ENCODE measurements at regions not wholly inside any gene's neighbourhood (a gene's known extent, or its start where the extent isn't known, plus 50 kb on each side); places are given as distances from the start of the nearest gene placed in this dataset.

DNA sequence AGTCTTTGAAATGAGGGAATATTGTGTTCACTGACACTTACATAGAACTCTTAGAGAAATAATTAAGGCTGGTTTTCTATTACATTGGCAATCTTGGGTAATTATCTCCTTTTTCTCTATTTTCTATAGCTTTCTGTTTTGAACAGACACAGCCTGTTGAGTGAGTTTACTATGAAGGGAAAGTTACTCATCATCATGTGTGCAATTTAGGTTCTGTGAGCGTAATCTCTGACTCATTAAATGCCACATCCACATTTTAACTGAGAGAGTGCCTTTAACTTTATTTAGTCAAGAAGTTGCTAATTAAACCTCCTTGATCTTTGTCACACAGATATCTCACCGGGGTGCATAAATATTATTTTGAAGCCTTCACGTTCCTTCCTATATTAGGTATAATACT lies 174.0 kb upstream of the SLC8A1 start:
- TF ChIP-seq, protein P1, sequence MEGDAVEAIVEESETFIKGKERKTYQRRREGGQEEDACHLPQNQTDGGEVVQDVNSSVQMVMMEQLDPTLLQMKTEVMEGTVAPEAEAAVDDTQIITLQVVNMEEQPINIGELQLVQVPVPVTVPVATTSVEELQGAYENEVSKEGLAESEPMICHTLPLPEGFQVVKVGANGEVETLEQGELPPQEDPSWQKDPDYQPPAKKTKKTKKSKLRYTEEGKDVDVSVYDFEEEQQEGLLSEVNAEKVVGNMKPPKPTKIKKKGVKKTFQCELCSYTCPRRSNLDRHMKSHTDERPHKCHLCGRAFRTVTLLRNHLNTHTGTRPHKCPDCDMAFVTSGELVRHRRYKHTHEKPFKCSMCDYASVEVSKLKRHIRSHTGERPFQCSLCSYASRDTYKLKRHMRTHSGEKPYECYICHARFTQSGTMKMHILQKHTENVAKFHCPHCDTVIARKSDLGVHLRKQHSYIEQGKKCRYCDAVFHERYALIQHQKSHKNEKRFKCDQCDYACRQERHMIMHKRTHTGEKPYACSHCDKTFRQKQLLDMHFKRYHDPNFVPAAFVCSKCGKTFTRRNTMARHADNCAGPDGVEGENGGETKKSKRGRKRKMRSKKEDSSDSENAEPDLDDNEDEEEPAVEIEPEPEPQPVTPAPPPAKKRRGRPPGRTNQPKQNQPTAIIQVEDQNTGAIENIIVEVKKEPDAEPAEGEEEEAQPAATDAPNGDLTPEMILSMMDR (IDR thresholded peaks at IDR 0.05; ENCODE audit: low read length): no peak
- TF ChIP-seq EZH2 (optimal IDR thresholded peaks at IDR 0.05; ENCODE audit: low read depth, low read length): no peak

Measured in MM.1S (cell line).